SU-DHL-6 (cell line): ENCODE measurements at regions not wholly inside any gene's neighbourhood (a gene's known extent, or its start where the extent isn't known, plus 50 kb on each side); places are given as distances from the start of the nearest gene placed in this dataset.

Experiments used
- H2AFZ ChIP-seq: fragments of 200-600 bp; sonication (generic); 2 replicates; pipeline ENCODE4 v1.6.1; 2014; ENCODE audit warnings: low read depth, mild to moderate bottlenecking, moderate library complexity, mixed read lengths, antibody characterized with exemption, low read length; ENCODE audit not compliant: severe bottlenecking
- H3F3A ChIP-seq: fragments of 200-600 bp; shearing (Covaris generic); 2 replicates; pipeline ENCODE4 v1.6.0; 2016; ENCODE audit warnings: antibody characterized with exemption, mild to moderate bottlenecking; ENCODE audit not compliant: insufficient read depth
- H3K27ac ChIP-seq: fragments of 200-600 bp; sonication (generic); 2 replicates; pipeline ENCODE4 v1.5.1; 2016; ENCODE audit warnings: low read depth, mild to moderate bottlenecking, low read length, moderate library complexity, mixed read lengths
- H3K27me3 ChIP-seq: fragments of 200-600 bp; sonication (generic), shearing (Covaris generic); 2 replicates; pipeline ENCODE4 v1.6.0; 2014; ENCODE audit warnings: mild to moderate bottlenecking, low read length
- H3K36me3 ChIP-seq: fragments of 200-600 bp; sonication (generic); 2 replicates; pipeline ENCODE4 v1.6.1; 2014; ENCODE audit warnings: mild to moderate bottlenecking, low read length, mixed read lengths
- H3K4me2 ChIP-seq: fragments of 300-600, 200-600 bp; shearing (Covaris generic), sonication (generic); 2 replicates; pipeline ENCODE4 v1.6.0; 2014; ENCODE audit warnings: low read length, low read depth, mild to moderate bottlenecking; ENCODE audit not compliant: poor library complexity, severe bottlenecking
- H3K4me3 ChIP-seq: fragments of 200-600 bp; sonication (generic); 2 replicates; pipeline ENCODE4 v1.5.1; 2014; ENCODE audit warnings: antibody characterized with exemption, low read length, mild to moderate bottlenecking, mixed read lengths; ENCODE audit not compliant: insufficient read depth, poor library complexity, severe bottlenecking
- H3K79me2 ChIP-seq: fragments of 200-600 bp; sonication (generic); 2 replicates; pipeline ENCODE4 v1.6.1; 2014; ENCODE audit warnings: mild to moderate bottlenecking, low read length, moderate library complexity; ENCODE audit not compliant: insufficient read depth
- H3K9ac ChIP-seq: fragments of 200-600 bp; sonication (generic); 2 replicates; pipeline ENCODE4 v1.7.0; 2014; ENCODE audit warnings: mild to moderate bottlenecking, low read length
- H3K9me2 ChIP-seq: fragments of 200-600 bp; sonication (generic); replicated peaks from 2 replicates; pipeline ENCODE4 v1.6.1; 2014; ENCODE audit warnings: low read length; ENCODE audit not compliant: insufficient read depth
- H3K9me3 ChIP-seq: fragments of 200-600 bp; sonication (generic); 2 replicates; pipeline ENCODE4 v1.6.1; 2014; ENCODE audit warnings: low read length, mixed read lengths; ENCODE audit not compliant: insufficient read depth
- H4K20me1 ChIP-seq: fragments of 200-600 bp; sonication (generic); 2 replicates; pipeline ENCODE4 v1.6.1; 2014; ENCODE audit warnings: low read depth, mild to moderate bottlenecking, antibody characterized with exemption, low read length, moderate library complexity, mixed read lengths
- CTCF ChIP-seq: fragments of 200-600 bp; sonication (generic); IDR thresholded peaks from one replicate; pipeline ENCODE4 v1.5.1; 2017; ENCODE audit warnings: antibody characterized with exemption, mild to moderate bottlenecking, low read length, moderate library complexity; ENCODE audit not compliant: insufficient read depth, poor library complexity, severe bottlenecking
- EZH2phosphoT487 ChIP-seq: fragments of 200-600 bp; sonication (generic), shearing (Covaris generic); conservative IDR thresholded peaks from 2 replicates; pipeline ENCODE4 v1.6.1; 2018; ENCODE audit warnings: mild to moderate bottlenecking, antibody characterized with exemption, low read length, moderate library complexity, mixed read lengths

- no peak overlapping the region for H2AFZ ChIP-seq
- no peaks in the 10 kb centered on the region for H3K36me3 ChIP-seq
- no peak overlapping the region for H3K9ac ChIP-seq
- no peaks in the 10 kb centered on the region for H3K9me2 ChIP-seq
- no peak overlapping the region for H3K4me3 ChIP-seq
- H3K27ac ChIP-seq = no peak overlapping the region
- H4K20me1 ChIP-seq = no peaks in the 10 kb centered on the region
- no peaks in the 10 kb centered on the region for H3K27me3 ChIP-seq
- H3K4me2 ChIP-seq = no peak overlapping the region
- H3F3A ChIP-seq = no peaks in the 10 kb centered on the region
- no peaks in the 10 kb centered on the region for H3K79me2 ChIP-seq
- no peaks in the 10 kb centered on the region for H3K9me3 ChIP-seq
- TF ChIP-seq EZH2phosphoT487 = no peak
- TF ChIP-seq CTCF = no peak
These were observed 63.1 kb upstream of the MEOX2 start for GRCh38 chr7:15749631-15750030.

- Histone ChIP-seq H3K9me3 (no peaks in the 10 kb centered on the region), H3K27ac (no peak overlapping the region), H3F3A (no peaks in the 10 kb centered on the region), H4K20me1 (no peaks in the 10 kb centered on the region), H3K4me2 (no peak overlapping the region), H3K9ac (no peak overlapping the region), H2AFZ (no peak overlapping the region), H3K4me3 (no peak overlapping the region), H3K36me3 (no peaks in the 10 kb centered on the region), H3K79me2 (no peaks in the 10 kb centered on the region), H3K9me2 (no peaks in the 10 kb centered on the region), H3K27me3 (no peaks in the 10 kb centered on the region)
- TF ChIP-seq CTCF = no peak
- TF ChIP-seq EZH2phosphoT487 = no peak
These were observed 61.2 kb upstream of the MEOX2 start for GRCh38 chr7:15747712-15748111.

GRCh38 chr7:15747301-15747700 is 60.8 kb upstream of the MEOX2 start:
- no peak overlapping the region for H2AFZ ChIP-seq
- no peaks in the 10 kb centered on the region for H3K79me2 ChIP-seq
- H3K9me3 ChIP-seq = no peaks in the 10 kb centered on the region
- H3K36me3 ChIP-seq = no peaks in the 10 kb centered on the region
- H3K9ac ChIP-seq = no peak overlapping the region
- no peaks in the 10 kb centered on the region for H3K27me3 ChIP-seq
- no peak for TF ChIP-seq CTCF
- no peak for TF ChIP-seq EZH2phosphoT487
- no peaks in the 10 kb centered on the region for H3F3A ChIP-seq
- H3K4me2 ChIP-seq = no peak overlapping the region
- H3K27ac ChIP-seq = no peak overlapping the region
- no peaks in the 10 kb centered on the region for H3K9me2 ChIP-seq
- no peak overlapping the region for H3K4me3 ChIP-seq
- H4K20me1 ChIP-seq = no peaks in the 10 kb centered on the region
